Esophagus squamous epithelium (tissue), 4 donors: ENCODE measurements at regions not wholly inside any gene's neighbourhood (a gene's known extent, or its start where the extent isn't known, plus 50 kb on each side); places are given as distances from the start of the nearest gene placed in this dataset.

Source experiments
- POLR2A ChIP-seq, 4 donors: fragments of 450-650 bp; IDR thresholded peaks; one replicate each; pipeline ENCODE4 v1.6.1; 2017; ENCODE audit warnings: antibody characterized with exemption in 4 of 4, mild to moderate bottlenecking in 4 of 4, moderate library complexity in 3 of 4
- TF ChIP-seq, protein P1 (sequence below), 6 experiments: fragments of 450-650 bp in 4 of 6; fragments of 200-600 bp in 2 of 6; sonication (generic) in 2 of 6; IDR thresholded peaks; one replicate each; pipeline ENCODE4 v1.5.1; 2016 to 2019; ENCODE audit warnings: antibody characterized with exemption in 6 of 6, mild to moderate bottlenecking in 4 of 6, moderate library complexity in 4 of 6

DNA sequence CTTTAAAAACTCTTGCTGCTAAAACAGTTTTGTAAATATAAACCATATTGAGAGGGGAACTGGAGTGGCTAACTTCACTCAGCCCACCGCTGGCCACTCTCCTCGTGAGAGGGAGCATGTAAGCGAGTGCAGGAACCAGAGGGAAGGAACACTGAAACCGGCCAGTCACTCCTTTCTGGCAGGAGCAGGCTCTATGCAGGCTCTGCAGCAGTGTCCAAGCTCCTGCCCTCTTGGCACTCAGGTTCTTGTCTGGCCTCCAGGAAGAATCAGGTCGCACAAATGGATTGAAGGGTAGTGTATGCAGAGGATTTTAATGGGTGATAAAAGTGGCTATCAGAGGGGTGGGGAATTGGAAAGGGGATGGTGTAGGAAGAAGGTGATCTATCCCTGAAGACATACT lies 157.7 kb downstream of the TMX3 start:
- TF ChIP-seq, protein P1, sequence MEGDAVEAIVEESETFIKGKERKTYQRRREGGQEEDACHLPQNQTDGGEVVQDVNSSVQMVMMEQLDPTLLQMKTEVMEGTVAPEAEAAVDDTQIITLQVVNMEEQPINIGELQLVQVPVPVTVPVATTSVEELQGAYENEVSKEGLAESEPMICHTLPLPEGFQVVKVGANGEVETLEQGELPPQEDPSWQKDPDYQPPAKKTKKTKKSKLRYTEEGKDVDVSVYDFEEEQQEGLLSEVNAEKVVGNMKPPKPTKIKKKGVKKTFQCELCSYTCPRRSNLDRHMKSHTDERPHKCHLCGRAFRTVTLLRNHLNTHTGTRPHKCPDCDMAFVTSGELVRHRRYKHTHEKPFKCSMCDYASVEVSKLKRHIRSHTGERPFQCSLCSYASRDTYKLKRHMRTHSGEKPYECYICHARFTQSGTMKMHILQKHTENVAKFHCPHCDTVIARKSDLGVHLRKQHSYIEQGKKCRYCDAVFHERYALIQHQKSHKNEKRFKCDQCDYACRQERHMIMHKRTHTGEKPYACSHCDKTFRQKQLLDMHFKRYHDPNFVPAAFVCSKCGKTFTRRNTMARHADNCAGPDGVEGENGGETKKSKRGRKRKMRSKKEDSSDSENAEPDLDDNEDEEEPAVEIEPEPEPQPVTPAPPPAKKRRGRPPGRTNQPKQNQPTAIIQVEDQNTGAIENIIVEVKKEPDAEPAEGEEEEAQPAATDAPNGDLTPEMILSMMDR (IDR thresholded peaks at IDR 0.05), result no peak
- TF ChIP-seq POLR2A (IDR thresholded peaks at IDR 0.05), result no peak
